IMR-90 (cell line): ENCODE measurements at regions not wholly inside any gene's neighbourhood (a gene's known extent, or its start where the extent isn't known, plus 50 kb on each side); places are given as distances from the start of the nearest gene placed in this dataset.

Experiments used
- ATAC-seq: fragments of 200-7000 bp; cut with Tn5 transposase; 2 replicates; pipeline ENCODE4 v1.9.1; 2020; ENCODE audit warnings: low read depth, mild to moderate bottlenecking, moderate library complexity
- BruUV-seq: library from RNA; stranded (reverse); fragments of 400-500 nt; replicated peaks from 2 replicates; lab custom pipeline; 2021; lab: Mats Ljungman, UMichigan
- CTCF ChIA-PET: fragments of 300-600 bp; formaldehyde crosslinking; extraction: SDS; loops from one replicate; lab custom pipeline; 2021; ENCODE audit warnings: antibody characterized with exemption; lab: Yijun Ruan, JAX
- POLR2A ChIA-PET: fragments of 300-600 bp; sonication (Branson Sonifier 250); formaldehyde crosslinking; loops from one replicate; lab custom pipeline; 2022; ENCODE audit warnings: antibody characterized with exemption; ENCODE audit not compliant: unreplicated experiment; lab: Charles Lee
- DNase-seq: peaks from one replicate; pipeline ENCODE4 v3.0.0; 2013
- H2AFZ ChIP-seq: replicated peaks from 2 replicates; pipeline ENCODE3; 2013; ENCODE audit warnings: low read length, mild to moderate bottlenecking; ENCODE audit not compliant: poor library complexity
- H2AK5ac ChIP-seq: 2 replicates; pipeline ENCODE4 v1.6.1; 2013; ENCODE audit warnings: low read depth, low read length, inconsistent platforms
- H2AK9ac ChIP-seq: replicated peaks from 2 replicates; pipeline ENCODE3; 2013; ENCODE audit warnings: mild to moderate bottlenecking, low read depth, low read length, moderate library complexity; ENCODE audit not compliant: poor library complexity
- H2BK120ac ChIP-seq: 2 replicates; pipeline ENCODE4 v1.6.1; 2013; ENCODE audit warnings: low read depth, low read length, inconsistent platforms
- H2BK15ac ChIP-seq: 3 replicates; pipeline ENCODE4 v1.6.1; 2013; ENCODE audit warnings: low read depth, low read length, inconsistent platforms
- H2BK20ac ChIP-seq: 2 replicates; pipeline ENCODE4 v1.6.1; 2013; ENCODE audit warnings: low read depth, mild to moderate bottlenecking, inconsistent platforms, low read length, moderate library complexity
- H2BK5ac ChIP-seq: 2 replicates; pipeline ENCODE4 v1.6.1; 2013; ENCODE audit warnings: mild to moderate bottlenecking, low read depth, low read length, inconsistent platforms; ENCODE audit not compliant: poor library complexity, severe bottlenecking
- H3K14ac ChIP-seq: replicated peaks from 2 replicates; pipeline ENCODE4 v1.6.1; 2013; ENCODE audit warnings: low read depth, low read length, inconsistent platforms
- H3K18ac ChIP-seq: 2 replicates; pipeline ENCODE4 v1.6.1; 2013; ENCODE audit warnings: low read depth, low read length, control low read depth
- H3K23ac ChIP-seq: 2 replicates; pipeline ENCODE4 v1.6.1; 2013; ENCODE audit warnings: low read depth, low read length, inconsistent platforms
- H3K27ac ChIP-seq: 2 replicates; pipeline ENCODE4 v1.5.1; 2013; ENCODE audit warnings: mild to moderate bottlenecking, control low read depth, low read length; ENCODE audit not compliant: insufficient read depth
- H3K27me3 ChIP-seq: 2 replicates; pipeline ENCODE4 v1.6.1; 2013; ENCODE audit warnings: low read length; ENCODE audit not compliant: control insufficient read depth, insufficient read depth
- H3K36me3 ChIP-seq: 2 replicates; pipeline ENCODE4 v1.6.1; 2013; ENCODE audit warnings: low read length, mixed read lengths; ENCODE audit not compliant: control insufficient read depth, insufficient read depth
- H3K4ac ChIP-seq: 2 replicates; pipeline ENCODE4 v1.6.1; 2013; ENCODE audit warnings: low read depth, low read length, inconsistent platforms
- H3K4me1 ChIP-seq: 2 replicates; pipeline ENCODE4 v1.6.1; 2013; ENCODE audit warnings: low read length, mixed read lengths; ENCODE audit not compliant: control insufficient read depth, insufficient read depth
- H3K4me2 ChIP-seq: 2 replicates; pipeline ENCODE4 v1.6.1; 2013; ENCODE audit warnings: low read depth, mild to moderate bottlenecking, control low read depth, low read length, moderate library complexity
- H3K4me3 ChIP-seq: 2 replicates; pipeline ENCODE4 v1.5.1; 2013; ENCODE audit warnings: low read depth, mild to moderate bottlenecking, control low read depth, low read length, moderate library complexity; ENCODE audit not compliant: insufficient read depth
- H3K56ac ChIP-seq: 2 replicates; pipeline ENCODE4 v1.6.1; 2013; ENCODE audit warnings: low read length, inconsistent platforms; ENCODE audit not compliant: insufficient read depth; ENCODE audit errors: extremely low read depth
- H3K79me1 ChIP-seq, 2 experiments: 2 replicates each; pipeline ENCODE4 v1.6.1; 2013; ENCODE audit warnings: low read length in 2 of 2, inconsistent platforms in 1 of 2, low read depth in 1 of 2
- H3K9ac ChIP-seq: 2 replicates; pipeline ENCODE4 v1.6.1; 2013; ENCODE audit warnings: low read depth, low read length, control low read depth
- H3K9me1 ChIP-seq: 2 replicates; pipeline ENCODE4 v1.6.1; 2013; ENCODE audit warnings: low read length, inconsistent platforms; ENCODE audit not compliant: insufficient read depth
- H3K9me3 ChIP-seq: 2 replicates; pipeline ENCODE4 v1.6.1; 2013; ENCODE audit warnings: low read length; ENCODE audit not compliant: control insufficient read depth, insufficient read depth
- H4K20me1 ChIP-seq: 2 replicates; pipeline ENCODE4 v1.6.1; 2013; ENCODE audit warnings: low read length, inconsistent platforms; ENCODE audit not compliant: insufficient read depth
- H4K5ac ChIP-seq: 2 replicates; pipeline ENCODE4 v1.6.1; 2013; ENCODE audit warnings: mild to moderate bottlenecking, low read depth, low read length, control low read depth
- H4K8ac ChIP-seq, 2 experiments: 2 replicates each; pipeline ENCODE4 v1.6.1; 2013; ENCODE audit warnings: low read depth in 2 of 2, low read length in 2 of 2, control low read depth in 1 of 2, inconsistent platforms in 1 of 2
- H4K91ac ChIP-seq: 2 replicates; pipeline ENCODE4 v1.6.1; 2013; ENCODE audit warnings: low read depth, low read length, inconsistent platforms; ENCODE audit not compliant: insufficient read depth
- BHLHE40 ChIP-seq: fragments of 150-350 bp; IDR thresholded peaks from 2 replicates; pipeline ENCODE4 v1.6.1; 2016; ENCODE audit warnings: mild to moderate bottlenecking, low read depth, low read length
- CEBPB ChIP-seq: IDR thresholded peaks from 2 replicates; pipeline ENCODE4 v1.6.1; 2012; ENCODE audit warnings: low read depth, low read length, improper control_type of control experiment
- CHD1 ChIP-seq: IDR thresholded peaks from 2 replicates; pipeline ENCODE4 v1.6.1; 2012; ENCODE audit warnings: low read depth, low read length, improper control_type of control experiment
- FOS ChIP-seq: fragments of 150-350 bp; IDR thresholded peaks from 2 replicates; pipeline ENCODE4 v1.6.1; 2016; ENCODE audit warnings: low read depth, low read length
- MAFK ChIP-seq: IDR thresholded peaks from 2 replicates; pipeline ENCODE4 v1.6.1; 2012; ENCODE audit warnings: low read depth, low read length, improper control_type of control experiment
- MAZ ChIP-seq: IDR thresholded peaks from 2 replicates; pipeline ENCODE4 v1.6.1; 2012; ENCODE audit warnings: low read depth, mild to moderate bottlenecking, low read length, improper control_type of control experiment, moderate library complexity, borderline replicate concordance
- MXI1 ChIP-seq: IDR thresholded peaks from 2 replicates; pipeline ENCODE4 v1.6.1; 2012; ENCODE audit warnings: low read depth, mild to moderate bottlenecking, low read length, moderate library complexity, borderline replicate concordance
- NFE2L2 ChIP-seq: fragments of 150-350 bp; IDR thresholded peaks from 2 replicates; pipeline ENCODE4 v1.6.1; 2016; ENCODE audit warnings: low read depth, mild to moderate bottlenecking, low read length
- POLR2A ChIP-seq: IDR thresholded peaks from 2 replicates; pipeline ENCODE4 v1.6.1; 2012; ENCODE audit warnings: mild to moderate bottlenecking, low read depth, low read length
- RCOR1 ChIP-seq: IDR thresholded peaks from 2 replicates; pipeline ENCODE4 v1.6.1; 2012; ENCODE audit warnings: mild to moderate bottlenecking, low read length, improper control_type of control experiment; ENCODE audit not compliant: insufficient replicate concordance
- RFX5 ChIP-seq: IDR thresholded peaks from 2 replicates; pipeline ENCODE4 v1.8.0; 2012; ENCODE audit warnings: low read depth, mild to moderate bottlenecking, low read length, moderate library complexity
- SMC3 ChIP-seq: fragments of 150-350 bp; IDR thresholded peaks from 2 replicates; pipeline ENCODE4 v1.6.1; 2016; ENCODE audit warnings: low read depth, mild to moderate bottlenecking, antibody characterized with exemption, low read length, moderate library complexity
- WGBS, 2 experiments: methylation state at CpG; one replicate each; pipeline versions ENCODE4 v1.1.5 to v1.1.7; 2013; ENCODE audit warnings: missing lambda C conversion rate in 2 of 2; ENCODE audit not compliant: insufficient read length in 1 of 2; ENCODE audit errors: extremely low coverage in 2 of 2; 5-methylcytosine and 5-hydroxymethylcytosine counted together
- dilution Hi-C: fragments of 300-500 bp; cut with HindIII; formaldehyde crosslinking; loops from one replicate; pipeline ENCODE4 v1.14.3; 2018; ENCODE audit warnings: low sequenced_read_pairs; ENCODE audit not compliant: unreplicated experiment
- in situ Hi-C: fragments of 300-500 bp; cut with MboI; formaldehyde crosslinking; loops from 3 replicates; pipeline ENCODE4 v1.14.3; 2019; ENCODE audit warnings: low sequenced_read_pairs, inconsistent platforms, mixed read lengths
- intact Hi-C: fragments of 100-400 bp; cut with micrococcal nuclease; formaldehyde crosslinking; loops from 2 replicates; pipeline ENCODE4 v1.10.0; 2022
- TF ChIP-seq, protein P1 (sequence below): fragments of 150-350 bp; IDR thresholded peaks from 2 replicates; pipeline ENCODE4 v1.6.1; 2016; ENCODE audit warnings: low read depth, mild to moderate bottlenecking, low read length, moderate library complexity, borderline replicate concordance
- TF ChIP-seq, protein P2 (sequence below): conservative IDR thresholded peaks from 2 replicates; pipeline ENCODE4 v1.5.1; 2012; ENCODE audit warnings: mild to moderate bottlenecking, low read depth, low read length, improper control_type of control experiment

DNA sequence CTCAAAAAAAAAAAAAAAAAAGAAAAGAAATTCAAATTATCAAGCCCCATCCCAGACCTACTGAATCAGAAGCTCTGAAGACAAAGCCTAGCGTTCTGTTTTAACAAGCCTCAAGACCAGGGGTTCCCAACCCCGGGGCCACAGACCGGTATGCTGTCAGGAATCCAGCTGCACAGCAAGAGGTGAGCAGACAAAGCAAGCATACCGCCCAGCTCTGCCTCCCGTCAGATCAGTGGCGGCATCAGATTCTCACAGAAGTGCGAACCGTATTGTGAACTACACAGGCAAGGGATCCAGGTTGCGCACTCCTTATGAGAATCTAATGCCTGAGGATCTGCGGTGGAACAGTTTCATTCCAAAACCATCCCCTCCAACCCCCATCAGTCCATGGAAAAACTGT, 57.8 kb upstream of the RASAL2 start:
- no peaks in the 10 kb centered on the region for H3K27me3 ChIP-seq
- H2BK120ac ChIP-seq = no peak overlapping the region
- no peak overlapping the region for H2BK20ac ChIP-seq
- intact Hi-C loops (no loop called here), in situ Hi-C loops (no loop called here), dilution Hi-C loops (loop anchor here (25.0 kb wide), 1 partner anchor 251 kb away; no protein-coding TSS in a partner anchor)
- BruUV-seq = no TSS peak
- POLR2A ChIA-PET = no interaction called here
- no peaks in the 10 kb centered on the region for H4K20me1 ChIP-seq
- H2BK15ac ChIP-seq = no peak overlapping the region
- no peak overlapping the region for H3K23ac ChIP-seq
- H3K14ac ChIP-seq = no peak overlapping the region
- no peak overlapping the region for H3K56ac ChIP-seq
- peaks cover 6% of the 10 kb centered on the region; the same call in 1 of the 2 replicates for H3K9me1 ChIP-seq
- no peak overlapping the region for H2BK5ac ChIP-seq
- H3K36me3 ChIP-seq = no peaks in the 10 kb centered on the region
- WGBS, 2 experiments = 89% methylated on average over 7 of the region's 10 CpGs; no CpG with 5 or more reads in 1 of the 2 experiments
- no peak for TF ChIP-seq FOS
- no peak for TF ChIP-seq POLR2A
- TF ChIP-seq SMC3 = no peak
- no peak for TF ChIP-seq MXI1
- TF ChIP-seq, protein P1, sequence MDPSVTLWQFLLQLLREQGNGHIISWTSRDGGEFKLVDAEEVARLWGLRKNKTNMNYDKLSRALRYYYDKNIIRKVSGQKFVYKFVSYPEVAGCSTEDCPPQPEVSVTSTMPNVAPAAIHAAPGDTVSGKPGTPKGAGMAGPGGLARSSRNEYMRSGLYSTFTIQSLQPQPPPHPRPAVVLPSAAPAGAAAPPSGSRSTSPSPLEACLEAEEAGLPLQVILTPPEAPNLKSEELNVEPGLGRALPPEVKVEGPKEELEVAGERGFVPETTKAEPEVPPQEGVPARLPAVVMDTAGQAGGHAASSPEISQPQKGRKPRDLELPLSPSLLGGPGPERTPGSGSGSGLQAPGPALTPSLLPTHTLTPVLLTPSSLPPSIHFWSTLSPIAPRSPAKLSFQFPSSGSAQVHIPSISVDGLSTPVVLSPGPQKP = no peak
- no peak for TF ChIP-seq MAFK
- TF ChIP-seq NFE2L2 = no peak
- no peak for TF ChIP-seq MAZ
- TF ChIP-seq CHD1 = no peak
- no peak for TF ChIP-seq CEBPB
- TF ChIP-seq RCOR1 = no peak
- TF ChIP-seq RFX5 = no peak
- TF ChIP-seq BHLHE40 = no peak
- TF ChIP-seq, protein P2, sequence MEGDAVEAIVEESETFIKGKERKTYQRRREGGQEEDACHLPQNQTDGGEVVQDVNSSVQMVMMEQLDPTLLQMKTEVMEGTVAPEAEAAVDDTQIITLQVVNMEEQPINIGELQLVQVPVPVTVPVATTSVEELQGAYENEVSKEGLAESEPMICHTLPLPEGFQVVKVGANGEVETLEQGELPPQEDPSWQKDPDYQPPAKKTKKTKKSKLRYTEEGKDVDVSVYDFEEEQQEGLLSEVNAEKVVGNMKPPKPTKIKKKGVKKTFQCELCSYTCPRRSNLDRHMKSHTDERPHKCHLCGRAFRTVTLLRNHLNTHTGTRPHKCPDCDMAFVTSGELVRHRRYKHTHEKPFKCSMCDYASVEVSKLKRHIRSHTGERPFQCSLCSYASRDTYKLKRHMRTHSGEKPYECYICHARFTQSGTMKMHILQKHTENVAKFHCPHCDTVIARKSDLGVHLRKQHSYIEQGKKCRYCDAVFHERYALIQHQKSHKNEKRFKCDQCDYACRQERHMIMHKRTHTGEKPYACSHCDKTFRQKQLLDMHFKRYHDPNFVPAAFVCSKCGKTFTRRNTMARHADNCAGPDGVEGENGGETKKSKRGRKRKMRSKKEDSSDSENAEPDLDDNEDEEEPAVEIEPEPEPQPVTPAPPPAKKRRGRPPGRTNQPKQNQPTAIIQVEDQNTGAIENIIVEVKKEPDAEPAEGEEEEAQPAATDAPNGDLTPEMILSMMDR = no peak
- no peak overlapping the region for H4K91ac ChIP-seq
- H2AK9ac ChIP-seq = no peak overlapping the region
- H3K9ac ChIP-seq = no peak overlapping the region
- no peak overlapping the region for H3K27ac ChIP-seq
- no peaks in the 10 kb centered on the region for H3K79me1 ChIP-seq
- H3K4me3 ChIP-seq = no peak overlapping the region
- no peak overlapping the region for H4K5ac ChIP-seq
- no peak overlapping the region for H3K4ac ChIP-seq
- no peak overlapping the region for H3K18ac ChIP-seq
- no peaks in the 10 kb centered on the region for H3K9me3 ChIP-seq
- no peak for ATAC-seq
- CTCF ChIA-PET = no interaction called here
- H3K4me1 ChIP-seq = no peaks in the 10 kb centered on the region
- DNase-seq = no peak
- no peak overlapping the region for H2AK5ac ChIP-seq
- H4K8ac ChIP-seq = no peak overlapping the region
- H2AFZ ChIP-seq = no peak overlapping the region
- H3K4me2 ChIP-seq = no peak overlapping the region
